Psoas muscle (tissue), 7 donors: ENCODE measurements at regions not wholly inside any gene's neighbourhood (a gene's known extent, or its start where the extent isn't known, plus 50 kb on each side); places are given as distances from the start of the nearest gene placed in this dataset.

ENCODE experiments used
- ATAC-seq, 4 donors: fragments of 200-7000 bp; cut with Tn5 transposase; one replicate each; pipeline ENCODE4 v1.9.1; 2020; ENCODE audit warnings: moderate library complexity in 3 of 4, mild to moderate bottlenecking in 2 of 4
- DNase-seq, 2 donors: peaks; one replicate each; pipeline ENCODE4 v3.0.0-alpha.2; 2020
- H3K27ac ChIP-seq: fragments of 200-600 bp; one replicate; pipeline ENCODE4 v1.8.0; 2022
- H3K27me3 ChIP-seq, 3 donors: fragments of 200-600 bp in 1 of 3; one replicate each; pipeline versions ENCODE4 v1.6.1 to v1.8.0; 2013 to 2022; ENCODE audit warnings: low read length in 2 of 3, mild to moderate bottlenecking in 2 of 3, moderate library complexity in 1 of 3; ENCODE audit not compliant: insufficient read depth in 3 of 3
- H3K36me3 ChIP-seq, 2 donors: fragments of 200-600 bp in 1 of 2; one replicate each; pipeline versions ENCODE4 v1.6.1 to v1.8.0; 2013 to 2022; ENCODE audit warnings: low read depth in 1 of 2, mild to moderate bottlenecking in 1 of 2, moderate library complexity in 1 of 2; ENCODE audit not compliant: insufficient read depth in 1 of 2
- H3K4me1 ChIP-seq: fragments of 200-600 bp; one replicate; pipeline ENCODE4 v1.8.0; 2022
- H3K4me3 ChIP-seq: fragments of 200-600 bp; one replicate; pipeline ENCODE4 v1.8.0; 2022; ENCODE audit warnings: mild to moderate bottlenecking
- H3K9me3 ChIP-seq: fragments of 200-600 bp; one replicate; pipeline ENCODE4 v1.8.0; 2022
- CTCF ChIP-seq: fragments of 200-600 bp; IDR thresholded peaks from one replicate; pipeline ENCODE4 v1.8.0; 2022; ENCODE audit warnings: antibody characterized with exemption
- WGBS, 3 donors: extraction: QIAGEN DNeasy Blood & Tissue Kit; methylation state at CpG; one replicate each; pipeline versions ENCODE4 v1.1.6 to v1.1.7; 2013; 5-methylcytosine and 5-hydroxymethylcytosine counted together
- intact Hi-C, 2 donors: fragments of 100-400 bp; cut with DNase I; formaldehyde crosslinking; loops; one replicate each; pipeline versions ENCODE4 v1.11.0 to v1.14.2; 2022
- donor health status: healthy with polysubstance abuse.
- donor health status: DM: no; HTN: no; CAD: no; lungs with moderate emphysema.
- donor health status: Bipolar disorder and iron deficiency.
- donor health status: healthy.
- donor health status: DM: yes; HTN: yes; CAD: no.
- donor health status: DM: no; HTN: no; CAD: no.
- donor health status: DM: yes; HTN: yes; CAD: no.

DNA sequence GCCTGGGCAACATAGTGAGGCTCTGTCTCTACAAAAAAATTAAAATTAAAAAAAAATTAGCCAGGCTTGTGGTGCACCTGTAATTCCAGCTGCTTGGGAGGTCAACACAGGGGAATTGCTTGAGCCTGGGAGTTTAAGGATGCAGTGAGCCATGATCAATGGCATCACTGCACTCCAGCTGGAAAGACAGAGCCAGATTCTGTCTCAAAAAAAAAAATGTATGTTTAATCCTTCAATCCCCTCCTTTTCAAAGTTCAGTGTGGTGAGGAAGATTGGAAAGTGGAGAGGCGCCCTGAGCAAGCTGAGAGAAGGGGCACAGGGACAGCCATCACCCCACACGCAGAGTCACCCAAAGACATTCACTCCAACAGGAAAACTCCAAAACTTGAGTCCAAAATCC lies 97.7 kb upstream of the BACE2 start:
- no peak overlapping the region for H3K4me3 ChIP-seq
- no peaks in the 10 kb centered on the region for H3K36me3 ChIP-seq
- peaks cover 0 to 24% (median 0%) of the 10 kb centered on the region in 3 donors for H3K27me3 ChIP-seq
- ATAC-seq (no peak), DNase-seq (no peak)
- H3K27ac ChIP-seq, result no peak overlapping the region
- WGBS, 3 donors, result 47 to 91% (median 66%) methylated on average over 2 of the region's 2 CpGs
- no peak for TF ChIP-seq CTCF
- H3K4me1 ChIP-seq, result no peaks in the 10 kb centered on the region
- H3K9me3 ChIP-seq, result no peaks in the 10 kb centered on the region
- intact Hi-C loops, result no loop called here

DNA sequence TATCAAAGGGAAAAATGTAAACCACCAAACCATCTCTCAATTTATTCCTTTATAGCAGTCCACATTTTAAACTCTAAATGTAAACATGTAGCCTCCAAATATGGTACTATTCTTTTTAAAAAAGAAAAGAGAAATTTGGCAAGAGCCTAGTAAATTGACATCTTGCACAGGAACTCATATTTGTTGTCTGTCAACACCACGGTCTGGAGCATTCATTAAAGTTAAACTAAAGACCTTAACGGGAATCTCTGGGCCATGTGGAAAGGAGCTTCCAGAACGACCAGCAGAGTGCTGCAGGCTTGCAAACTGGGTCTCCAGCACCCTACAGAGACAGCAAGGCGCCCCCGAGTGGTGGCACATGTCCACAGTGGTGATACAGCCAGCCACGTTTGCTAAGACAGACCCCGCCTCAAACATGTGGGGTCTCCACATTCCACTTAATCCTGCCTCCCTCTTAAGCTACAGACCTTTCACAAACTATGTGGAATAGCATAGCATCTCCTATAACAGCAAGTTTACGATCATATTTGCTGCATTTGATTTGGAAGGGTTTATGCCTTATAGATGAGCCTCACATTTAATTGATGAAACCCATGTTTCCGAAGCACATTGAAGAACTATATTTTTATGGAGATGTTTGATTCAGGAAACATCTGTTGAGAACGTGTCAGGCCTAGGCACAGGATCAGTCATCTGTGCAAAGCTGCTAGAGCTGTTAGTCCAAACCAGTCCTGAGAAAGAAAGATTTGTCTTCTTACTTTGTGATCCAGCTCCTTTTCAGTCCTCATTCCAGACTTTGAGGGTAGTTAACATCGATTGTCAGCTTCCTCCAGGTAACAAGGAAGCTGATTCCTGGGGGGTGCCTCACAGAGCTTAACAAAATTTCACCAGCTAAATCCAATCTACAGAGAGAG lies 96.4 kb upstream of the BACE2 start:
- H3K4me3 ChIP-seq, result no peak overlapping the region
- DNase-seq, result no peak
- no peaks in the 10 kb centered on the region for H3K9me3 ChIP-seq
- no peaks in the 10 kb centered on the region for H3K36me3 ChIP-seq
- intact Hi-C loops, result no loop called here
- WGBS, 3 donors, result 42 to 49% (median 44%) methylated on average over 11 of the region's 11 CpGs
- TF ChIP-seq CTCF, result no peak
- H3K4me1 ChIP-seq, result no peaks in the 10 kb centered on the region
- H3K27me3 ChIP-seq, result peaks cover 0 to 24% (median 0%) of the 10 kb centered on the region in 3 donors
- no peak for ATAC-seq
- H3K27ac ChIP-seq, result no peak overlapping the region

DNA sequence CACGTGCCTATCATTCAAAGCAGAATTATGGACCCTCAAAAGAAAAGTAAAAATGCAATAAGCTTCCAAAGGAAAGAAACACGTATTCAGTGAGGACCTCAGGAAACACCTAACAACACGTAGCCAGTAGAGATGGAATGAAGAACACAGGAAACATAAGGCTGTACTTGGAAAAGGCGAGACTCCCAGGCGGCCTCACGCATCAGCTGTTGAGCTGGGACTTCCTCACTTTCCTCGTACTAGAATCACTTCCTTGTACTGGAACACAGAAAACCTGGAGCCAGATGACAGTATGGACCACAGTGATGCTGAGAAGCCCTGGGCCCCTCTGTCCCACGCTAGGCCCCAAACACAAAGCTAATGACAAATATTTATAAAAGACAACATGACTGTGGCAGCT lies 94.4 kb upstream of the BACE2 start:
- H3K4me1 ChIP-seq, result no peaks in the 10 kb centered on the region
- no peak for TF ChIP-seq CTCF
- no peak overlapping the region for H3K4me3 ChIP-seq
- no peaks in the 10 kb centered on the region for H3K9me3 ChIP-seq
- ATAC-seq (no peak), DNase-seq (no peak)
- no peak overlapping the region for H3K27ac ChIP-seq
- intact Hi-C loops, result no loop called here
- 62 to 77% (median 74%) methylated on average over 8 of the region's 8 CpGs for whole genome bisulfite sequencing, 3 donors
- H3K36me3 ChIP-seq, result no peaks in the 10 kb centered on the region
- H3K27me3 ChIP-seq, result peaks cover 0 to 13% (median 0%) of the 10 kb centered on the region in 3 donors

- intact Hi-C loops, result no loop called here
- peaks cover 0 to 3% (median 0%) of the 10 kb centered on the region in 3 donors for H3K27me3 ChIP-seq
- H3K4me1 ChIP-seq, result no peaks in the 10 kb centered on the region
- ATAC-seq (no peak), DNase-seq (no peak)
- no peak for TF ChIP-seq CTCF
- no peaks in the 10 kb centered on the region for H3K36me3 ChIP-seq
- H3K9me3 ChIP-seq, result no peaks in the 10 kb centered on the region
- WGBS, 3 donors, result 90 to 92% (median 90%) methylated on average over 11 of the region's 11 CpGs
- H3K4me3 ChIP-seq, result no peak overlapping the region
- H3K27ac ChIP-seq, result no peak overlapping the region
These were observed 93.4 kb upstream of the BACE2 start for GRCh38 chr21:41074396-41075184.
